ENCODE measurements at regions not wholly inside any gene's neighbourhood (a gene's known extent, or its start where the extent isn't known, plus 50 kb on each side); places are given as distances from the start of the nearest gene placed in this dataset.
"Not testable (repeated sequence)": the region's sequence is repeated elsewhere in the genome, so short reads cannot be mapped to it uniquely, and the experiment has no call there.

GRCh38 chr3:21995079-21995607 lies 244.1 kb upstream of the ZNF385D start:
- DNase-seq, result no peak

- DNase-seq, result no peak
Observed at GRCh38 chr3:22007368-22007767, 256.4 kb upstream of the ZNF385D start.

- no peak for DNase-seq
Observed at GRCh38 chr3:22010997-22011396, 260.0 kb upstream of the ZNF385D start.

DNA sequence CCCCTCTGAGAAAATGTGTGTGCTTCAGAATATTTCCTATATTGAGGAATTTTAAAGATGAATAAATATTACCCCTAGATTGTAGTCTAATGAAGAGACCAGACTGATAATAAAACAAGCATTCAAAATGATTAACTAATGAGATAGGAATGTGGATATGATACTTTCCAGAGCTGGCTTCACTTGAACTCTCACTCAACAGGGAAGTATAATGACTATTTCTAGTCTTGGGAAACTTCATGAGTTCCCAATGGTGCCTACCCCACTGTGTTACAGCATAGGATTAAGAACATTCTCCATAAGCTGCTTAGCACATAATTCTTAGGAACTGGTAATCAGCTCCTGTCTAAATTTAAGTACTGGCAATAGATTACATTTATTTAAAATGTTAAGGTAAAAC lies 261.5 kb upstream of the ZNF385D start:
- DNase-seq, result no peak

GRCh38 chr3:22013641-22014040 lies 262.6 kb upstream of the ZNF385D start:
- DNase-seq, result no peak

GRCh38 chr3:22016197-22016596 lies 265.2 kb upstream of the ZNF385D start:
- no peak for DNase-seq

DNA sequence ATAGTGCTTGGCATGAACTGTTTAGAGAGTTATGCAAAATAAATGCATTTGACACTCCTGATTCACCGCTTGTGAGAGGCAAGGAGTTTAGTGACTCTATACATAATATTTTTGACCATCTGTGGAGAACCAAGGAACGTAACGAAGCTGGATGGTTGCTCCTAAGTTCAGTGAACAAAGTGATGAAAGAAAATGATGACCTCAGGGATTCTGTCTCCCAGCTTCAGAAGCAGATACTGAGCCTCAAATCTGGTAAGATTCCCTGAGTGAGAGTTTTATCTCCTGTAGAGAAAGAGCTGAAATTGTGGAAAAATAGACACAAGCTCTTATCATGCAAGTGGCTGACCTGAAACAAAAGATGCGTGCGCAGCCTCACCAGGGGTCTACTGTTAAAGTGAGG lies 273.6 kb upstream of the ZNF385D start:
- not testable (repeated sequence) for DNase-seq

GRCh38 chr3:22029480-22029879 lies 278.5 kb upstream of the ZNF385D start:
- DNase-seq, result no peak

DNA sequence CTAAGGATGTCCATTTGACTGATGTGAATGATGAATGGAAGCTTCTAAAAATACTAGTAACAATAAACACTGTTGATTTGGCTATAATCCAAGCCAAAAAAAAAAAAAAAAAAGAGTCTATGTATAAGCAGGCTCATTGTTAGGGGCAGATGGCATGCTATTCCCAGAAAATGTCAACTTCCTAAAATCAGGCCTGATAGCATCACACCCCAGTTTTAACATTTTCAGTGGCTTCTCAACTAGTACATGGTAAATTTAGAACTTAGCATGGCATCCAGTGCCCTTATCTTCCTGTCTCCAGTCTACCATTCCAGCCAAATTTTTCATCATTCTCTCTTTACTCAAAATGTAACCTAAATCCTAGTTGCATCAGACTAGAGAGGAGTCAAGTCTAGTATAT lies 288.2 kb upstream of the ZNF385D start:
- DNase-seq, result no peak

- no peak for DNase-seq
Observed at GRCh38 chr3:22040150-22040549, 289.1 kb upstream of the ZNF385D start.

DNA sequence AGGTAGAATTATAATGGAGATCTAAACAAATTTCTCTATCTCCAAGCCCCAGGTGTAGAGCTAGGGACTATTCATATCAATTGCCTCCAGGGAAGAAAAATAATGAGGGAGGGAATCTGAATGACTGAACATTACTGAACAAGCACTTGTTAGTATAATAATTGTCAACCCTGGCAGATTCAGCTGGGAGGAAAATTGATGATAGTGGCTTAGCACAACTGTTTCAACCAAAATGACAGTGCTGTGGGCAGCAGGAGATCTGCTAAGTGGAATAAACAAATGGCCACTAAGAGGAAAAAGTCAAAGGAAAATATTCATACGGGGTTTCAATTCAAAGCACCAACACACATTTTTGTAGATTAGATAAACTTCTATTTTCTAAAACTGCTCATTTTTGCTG lies 294.9 kb upstream of the ZNF385D start:
- DNase-seq, result no peak

GRCh38 chr3:22063500-22063899 lies 312.5 kb upstream of the ZNF385D start:
- DNase-seq, result no peak

- DNase-seq, result no peak
Observed at GRCh38 chr3:22068619-22069018, 317.6 kb upstream of the ZNF385D start.

DNA sequence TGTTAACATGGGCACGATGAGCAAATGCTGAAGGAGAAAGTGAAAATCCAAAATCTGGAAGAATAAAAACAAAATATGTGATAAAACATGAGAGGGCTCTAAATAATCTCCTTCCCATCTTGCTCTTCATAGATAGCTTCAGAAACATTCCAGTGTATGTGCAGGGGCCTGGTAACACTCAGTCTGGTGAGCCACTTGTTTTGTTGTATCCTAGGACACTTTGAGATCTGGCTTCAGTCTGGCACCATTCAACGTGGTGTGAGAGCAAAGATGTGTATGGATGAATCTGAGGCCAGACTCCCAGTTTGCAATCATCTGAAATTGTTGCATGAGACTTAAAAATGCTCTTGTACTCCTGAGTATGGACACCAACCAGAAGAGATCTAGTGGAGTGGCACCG lies 337.2 kb upstream of the ZNF385D start:
- no peak for DNase-seq

- DNase-seq, result no peak
Observed at GRCh38 chr3:22089284-22089683, 338.3 kb upstream of the ZNF385D start.

DNA sequence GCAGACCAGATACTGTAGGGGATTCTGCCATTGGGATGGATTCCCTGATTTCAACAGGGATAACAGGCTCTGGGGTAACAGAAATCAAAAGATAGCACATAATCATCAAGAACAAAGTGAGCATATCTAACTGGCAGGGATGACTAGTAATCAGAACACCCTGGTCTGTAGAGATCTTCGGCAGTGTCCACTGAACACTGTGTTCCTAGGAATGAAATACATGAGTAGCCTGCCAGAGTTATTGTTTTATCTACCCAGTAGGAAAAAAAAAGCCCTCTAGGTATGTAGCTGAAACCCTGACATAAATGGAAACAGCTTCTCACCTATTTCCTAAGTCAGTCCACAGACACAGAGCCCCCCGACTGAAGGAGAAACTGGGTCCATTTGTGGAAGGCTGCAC lies 340.3 kb upstream of the ZNF385D start:
- DNase-seq, result no peak

DNA sequence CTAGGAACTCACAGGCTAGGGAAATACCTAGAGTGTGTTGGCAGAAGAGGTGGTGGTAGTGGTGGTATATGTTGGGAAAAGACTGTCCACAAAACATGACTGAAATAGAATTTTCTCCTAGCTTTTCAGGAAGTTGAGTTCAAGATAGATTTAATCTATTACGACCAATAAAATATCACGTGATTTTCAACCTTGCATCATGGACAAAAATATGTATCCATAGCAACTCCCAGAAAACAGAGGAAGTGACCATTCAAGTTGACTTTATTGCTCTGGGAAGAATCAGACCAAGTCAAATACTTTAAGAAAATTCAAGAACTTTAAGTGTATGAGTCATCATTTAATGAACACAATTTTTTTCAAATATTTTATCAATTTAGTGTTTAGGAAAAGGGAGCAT lies 347.0 kb upstream of the ZNF385D start:
- DNase-seq, result no peak

DNA sequence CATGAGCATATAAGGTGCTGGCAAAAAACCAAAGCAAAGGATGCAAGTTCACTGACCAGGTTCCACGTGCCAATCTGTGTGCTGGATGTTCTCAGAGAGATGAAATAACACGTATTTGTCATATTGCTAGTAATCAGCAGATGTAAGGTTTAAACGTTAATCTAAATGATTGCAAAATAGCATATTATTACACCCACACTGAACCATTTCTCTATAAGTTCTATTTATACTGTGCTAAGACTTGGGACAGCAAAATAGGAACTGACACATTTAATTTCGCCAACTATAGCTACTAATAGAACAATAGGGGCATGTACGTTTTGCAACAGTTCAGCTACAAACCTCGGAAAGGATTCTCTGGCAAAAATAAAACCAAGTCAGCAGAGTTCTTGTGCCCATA lies 350.3 kb upstream of the ZNF385D start:
- DNase-seq, result no peak

- DNase-seq, result no peak
Observed at GRCh38 chr3:22101811-22102210, 350.8 kb upstream of the ZNF385D start.

DNA sequence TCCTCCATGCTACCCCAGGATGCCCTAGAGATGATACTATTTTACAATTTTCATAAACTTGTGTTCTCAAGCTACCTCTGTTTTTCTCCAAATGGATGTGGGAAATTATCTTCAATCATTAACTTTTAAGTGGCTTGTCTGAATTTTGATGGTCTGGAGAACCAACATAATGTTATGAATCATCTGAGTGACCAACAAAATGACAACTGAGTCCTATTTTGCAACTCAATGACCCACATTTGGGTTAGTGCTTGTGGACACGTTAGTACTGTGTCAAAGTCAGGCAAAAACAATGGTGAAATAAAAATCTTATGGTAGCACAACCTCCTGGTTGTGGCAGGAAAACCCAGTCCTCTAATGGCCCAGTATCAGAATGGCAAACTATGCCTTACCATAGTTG lies 352.4 kb upstream of the ZNF385D start:
- no peak for DNase-seq

DNA sequence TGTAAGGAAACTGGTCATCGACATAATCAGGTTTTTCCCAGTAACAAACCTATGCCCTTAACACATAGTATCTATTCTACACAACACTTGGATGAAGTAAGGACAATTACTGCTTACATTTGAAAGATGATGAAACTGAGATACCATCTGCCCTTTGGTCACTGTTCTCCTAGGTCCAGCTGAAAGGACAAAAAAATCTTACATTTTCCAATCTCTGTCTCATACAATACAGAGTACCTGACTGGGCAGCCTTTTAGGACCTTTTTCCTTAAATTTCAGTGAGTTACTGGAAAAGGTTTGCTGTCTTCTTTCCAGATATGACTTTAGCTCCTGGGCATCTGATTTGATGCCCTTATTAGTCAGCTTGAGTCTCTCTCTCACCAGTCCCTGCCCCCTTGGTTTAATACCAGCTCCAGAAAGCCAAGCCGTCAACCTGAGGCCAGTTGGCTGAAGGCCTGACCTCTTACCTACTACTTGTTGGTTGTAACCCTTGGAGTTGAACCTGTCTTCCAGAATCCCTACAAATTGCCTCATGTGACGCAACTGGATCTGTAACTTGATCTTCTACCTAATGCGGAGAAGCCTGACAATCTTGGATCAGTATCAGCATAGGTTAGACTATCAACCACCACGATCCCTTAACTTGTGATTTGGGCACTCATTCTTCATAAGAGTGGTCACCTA lies 355.3 kb upstream of the ZNF385D start:
- no peak for DNase-seq

DNA sequence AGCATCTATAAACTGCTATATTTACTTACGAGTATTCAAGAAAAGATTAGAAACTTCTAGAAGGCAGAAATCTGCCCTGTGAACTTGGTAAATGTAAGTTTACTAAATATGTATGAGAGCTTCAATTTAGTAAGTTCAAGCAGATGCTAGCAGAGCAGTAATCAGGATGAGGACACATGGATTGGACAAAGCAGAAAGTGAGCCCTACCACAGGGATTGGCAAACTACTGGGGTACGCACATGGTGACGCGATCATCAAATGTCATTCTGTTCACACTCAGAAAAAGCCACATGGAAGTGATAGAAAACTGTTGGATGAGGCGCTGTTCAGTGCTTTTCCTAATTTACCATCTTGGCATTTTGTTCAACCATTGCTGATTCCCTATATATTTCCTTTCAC lies 360.2 kb upstream of the ZNF385D start:
- DNase-seq, result no peak

- no peak for DNase-seq
Observed at GRCh38 chr3:22113453-22113852, 362.4 kb upstream of the ZNF385D start.

DNA sequence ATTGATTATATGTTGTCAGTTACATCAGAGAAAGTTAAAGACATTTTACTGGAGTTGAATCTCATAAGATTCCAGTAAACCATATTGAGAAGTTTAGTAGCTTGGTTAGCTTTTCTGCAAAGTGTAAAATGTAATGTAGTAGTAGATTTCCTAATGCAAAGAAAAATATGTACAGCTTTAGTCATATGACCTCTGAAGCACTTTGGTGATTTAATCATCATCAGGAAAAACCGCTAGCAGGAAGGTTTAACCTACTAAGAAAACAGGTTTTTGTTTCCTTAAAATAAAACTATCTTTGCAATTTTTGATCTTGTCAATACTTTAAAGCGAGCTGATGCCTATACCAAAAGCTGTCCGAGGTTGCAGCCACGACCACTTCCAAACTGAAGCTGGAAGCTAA lies 364.6 kb upstream of the ZNF385D start:
- no peak for DNase-seq

DNA sequence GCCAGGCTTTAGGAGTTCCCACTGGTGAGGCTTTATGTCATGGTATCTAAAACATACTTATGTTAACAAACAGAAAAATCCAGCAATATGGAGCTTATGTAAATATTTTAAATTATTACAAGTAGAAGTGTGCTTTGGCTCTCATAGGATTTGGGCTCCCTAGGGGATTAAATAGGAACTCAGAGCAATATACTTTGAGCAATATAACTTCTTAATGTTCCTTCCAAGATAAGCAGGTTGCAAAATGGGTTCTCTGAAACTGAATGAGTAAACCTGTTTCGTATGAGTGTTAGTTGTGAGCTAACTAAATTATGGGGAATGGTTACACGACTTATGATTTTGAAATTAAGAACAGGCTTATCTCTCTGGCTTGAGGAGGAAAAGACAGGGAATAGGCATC lies 366.1 kb upstream of the ZNF385D start:
- DNase-seq, result no peak

All from CD4-positive, alpha-beta T cell treated with Interleukin-21 for 1 hour (primary cell).